Hepatocyte (in vitro differentiated cells): ENCODE measurements at regions not wholly inside any gene's neighbourhood (a gene's known extent, or its start where the extent isn't known, plus 50 kb on each side); places are given as distances from the start of the nearest gene placed in this dataset.

ENCODE experiments used
- EZH2 ChIP-seq: fragments of 200-600 bp; sonication (generic); IDR thresholded peaks from 2 replicates; pipeline ENCODE4 v1.6.1; 2016; ENCODE audit warnings: antibody characterized with exemption, mild to moderate bottlenecking, borderline replicate concordance
- TF ChIP-seq, protein P1 (sequence below): fragments of 200-600 bp; sonication (generic); IDR thresholded peaks from 2 replicates; pipeline ENCODE4 v1.5.1; 2016; ENCODE audit warnings: antibody characterized with exemption, mild to moderate bottlenecking; ENCODE audit not compliant: poor library complexity

DNA sequence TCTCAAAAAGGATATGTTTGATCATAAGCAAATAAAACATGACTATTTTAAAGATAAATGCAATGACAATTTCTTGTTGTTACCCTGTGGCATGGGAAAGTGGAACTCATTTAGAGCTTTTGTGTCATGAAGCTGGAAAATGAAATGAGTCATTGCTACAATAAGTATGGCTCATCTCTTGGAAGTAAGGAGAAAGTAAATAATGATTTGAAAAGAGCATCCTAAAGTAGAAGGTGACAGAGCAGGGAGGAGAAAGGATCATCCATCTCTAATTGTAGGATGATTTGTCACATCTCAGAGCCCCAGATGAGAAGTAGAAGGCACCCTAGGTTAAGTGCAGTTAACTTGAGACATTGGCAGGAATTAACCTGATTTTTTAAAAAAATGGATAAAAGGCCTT, 200.5 kb downstream of the CPS1 start:
- TF ChIP-seq, protein P1, sequence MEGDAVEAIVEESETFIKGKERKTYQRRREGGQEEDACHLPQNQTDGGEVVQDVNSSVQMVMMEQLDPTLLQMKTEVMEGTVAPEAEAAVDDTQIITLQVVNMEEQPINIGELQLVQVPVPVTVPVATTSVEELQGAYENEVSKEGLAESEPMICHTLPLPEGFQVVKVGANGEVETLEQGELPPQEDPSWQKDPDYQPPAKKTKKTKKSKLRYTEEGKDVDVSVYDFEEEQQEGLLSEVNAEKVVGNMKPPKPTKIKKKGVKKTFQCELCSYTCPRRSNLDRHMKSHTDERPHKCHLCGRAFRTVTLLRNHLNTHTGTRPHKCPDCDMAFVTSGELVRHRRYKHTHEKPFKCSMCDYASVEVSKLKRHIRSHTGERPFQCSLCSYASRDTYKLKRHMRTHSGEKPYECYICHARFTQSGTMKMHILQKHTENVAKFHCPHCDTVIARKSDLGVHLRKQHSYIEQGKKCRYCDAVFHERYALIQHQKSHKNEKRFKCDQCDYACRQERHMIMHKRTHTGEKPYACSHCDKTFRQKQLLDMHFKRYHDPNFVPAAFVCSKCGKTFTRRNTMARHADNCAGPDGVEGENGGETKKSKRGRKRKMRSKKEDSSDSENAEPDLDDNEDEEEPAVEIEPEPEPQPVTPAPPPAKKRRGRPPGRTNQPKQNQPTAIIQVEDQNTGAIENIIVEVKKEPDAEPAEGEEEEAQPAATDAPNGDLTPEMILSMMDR: no peak
- no peak for TF ChIP-seq EZH2
